ENCODE measurements at regions not wholly inside any gene's neighbourhood (a gene's known extent, or its start where the extent isn't known, plus 50 kb on each side); places are given as distances from the start of the nearest gene placed in this dataset.

DNA sequence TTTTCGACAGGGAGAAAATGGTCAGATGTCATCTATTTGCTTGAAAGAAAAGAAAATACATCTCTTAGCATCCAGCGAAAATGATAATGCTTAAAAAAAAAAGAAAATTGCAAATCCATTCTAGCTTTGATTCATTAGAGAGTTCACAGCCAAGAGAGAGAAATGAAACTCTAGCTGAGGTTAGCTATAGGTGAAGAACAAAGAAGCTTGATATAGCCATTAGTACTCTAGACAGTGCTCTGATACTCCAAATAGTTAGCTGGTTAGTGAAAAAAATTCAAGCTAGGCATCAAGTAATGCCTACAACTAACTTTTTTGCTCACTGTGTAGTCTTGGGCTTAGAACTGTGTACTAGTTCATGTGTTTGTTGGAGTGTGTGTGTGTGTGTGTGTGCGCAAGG lies 721.6 kb upstream of the SOX9 start:
- H2AFZ ChIP-seq (ENCODE audit: low read depth, low read length), result no peak overlapping the region

More for the DNA sequence above, 721.6 kb upstream of the SOX9 start:
- no peak for TF ChIP-seq GATA2 (IDR thresholded peaks at IDR 0.05; ENCODE audit: insufficient read depth, insufficient read length, low read depth, low read length)
- no peak for TF ChIP-seq JUN (IDR thresholded peaks at IDR 0.05; ENCODE audit: borderline replicate concordance, insufficient read depth, insufficient read length, low read depth)
- TF ChIP-seq MYC (IDR thresholded peaks at IDR 0.05; ENCODE audit: low read depth, low read length), result no peak
- no peak for TF ChIP-seq POLR2A (IDR thresholded peaks at IDR 0.05; ENCODE audit: low read depth, low read length)
- TF ChIP-seq, protein P1, sequence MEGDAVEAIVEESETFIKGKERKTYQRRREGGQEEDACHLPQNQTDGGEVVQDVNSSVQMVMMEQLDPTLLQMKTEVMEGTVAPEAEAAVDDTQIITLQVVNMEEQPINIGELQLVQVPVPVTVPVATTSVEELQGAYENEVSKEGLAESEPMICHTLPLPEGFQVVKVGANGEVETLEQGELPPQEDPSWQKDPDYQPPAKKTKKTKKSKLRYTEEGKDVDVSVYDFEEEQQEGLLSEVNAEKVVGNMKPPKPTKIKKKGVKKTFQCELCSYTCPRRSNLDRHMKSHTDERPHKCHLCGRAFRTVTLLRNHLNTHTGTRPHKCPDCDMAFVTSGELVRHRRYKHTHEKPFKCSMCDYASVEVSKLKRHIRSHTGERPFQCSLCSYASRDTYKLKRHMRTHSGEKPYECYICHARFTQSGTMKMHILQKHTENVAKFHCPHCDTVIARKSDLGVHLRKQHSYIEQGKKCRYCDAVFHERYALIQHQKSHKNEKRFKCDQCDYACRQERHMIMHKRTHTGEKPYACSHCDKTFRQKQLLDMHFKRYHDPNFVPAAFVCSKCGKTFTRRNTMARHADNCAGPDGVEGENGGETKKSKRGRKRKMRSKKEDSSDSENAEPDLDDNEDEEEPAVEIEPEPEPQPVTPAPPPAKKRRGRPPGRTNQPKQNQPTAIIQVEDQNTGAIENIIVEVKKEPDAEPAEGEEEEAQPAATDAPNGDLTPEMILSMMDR (IDR thresholded peaks at IDR 0.05; ENCODE audit: extremely low read depth in 1 of 2, insufficient read depth in 1 of 2, low read depth in 1 of 2, low read length in 2 of 2), result no peak
- no peak for TF ChIP-seq FOS (IDR thresholded peaks at IDR 0.05; ENCODE audit: borderline replicate concordance, insufficient read depth, low read length)
- TF ChIP-seq, protein P2, sequence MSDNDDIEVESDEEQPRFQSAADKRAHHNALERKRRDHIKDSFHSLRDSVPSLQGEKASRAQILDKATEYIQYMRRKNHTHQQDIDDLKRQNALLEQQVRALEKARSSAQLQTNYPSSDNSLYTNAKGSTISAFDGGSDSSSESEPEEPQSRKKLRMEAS (IDR thresholded peaks at IDR 0.05; ENCODE audit: insufficient read depth, insufficient read length), result no peak
- no peak for TF ChIP-seq EZH2 (IDR thresholded peaks at IDR 0.05; ENCODE audit: borderline replicate concordance, low read depth, low read length, severe bottlenecking)
- TF ChIP-seq POLR2AphosphoS5 (IDR thresholded peaks at IDR 0.05; ENCODE audit: insufficient read depth, low read depth, low read length), result no peak
- H3K79me2 ChIP-seq (ENCODE audit: control insufficient read depth, insufficient read depth, low read length), result no peaks in the 10 kb centered on the region
- H3K4me1 ChIP-seq (ENCODE audit: control insufficient read depth, extremely low read depth, insufficient read depth, low read length), result no peaks in the 10 kb centered on the region
- H3K4me3 ChIP-seq (replicated peaks in 1 of 3; ENCODE audit: insufficient read depth in 1 of 3, low read depth in 1 of 3, low read length in 3 of 3), result no peak overlapping the region
- no peak overlapping the region for H3K9ac ChIP-seq (replicated peaks; ENCODE audit: extremely low read depth, insufficient read depth, low read length)
- no peak overlapping the region for H3K27ac ChIP-seq (ENCODE audit: insufficient read depth, low read depth, low read length)
- FAIRE-seq, result no peak
- intact Hi-C loops (cut with micrococcal nuclease), result no loop called here
- no peaks in the 10 kb centered on the region for H3K9me3 ChIP-seq (replicated peaks; ENCODE audit: control insufficient read depth, insufficient read depth, low read length)
- no peaks in the 10 kb centered on the region for H3K27me3 ChIP-seq (ENCODE audit: control insufficient read depth in 2 of 2, insufficient read depth in 2 of 2, low read length in 2 of 2)
- dilution Hi-C loops (cut with MboI; ENCODE audit: extremely low pct_ligation_motif_present, low sequenced_read_pairs), result no loop called here
- no peaks in the 10 kb centered on the region for H4K20me1 ChIP-seq (replicated peaks; ENCODE audit: control insufficient read depth, extremely low read depth, insufficient read depth, low read length)
- no peaks in the 10 kb centered on the region for H3K36me3 ChIP-seq (ENCODE audit: control insufficient read depth in 2 of 2, extremely low read depth in 1 of 2, insufficient read depth in 2 of 2, low read length in 2 of 2)
- no peaks in the 10 kb centered on the region for H3K9me1 ChIP-seq (replicated peaks; ENCODE audit: control insufficient read depth, extremely low read depth, insufficient read depth, low read length)
- POLR2A ChIA-PET, result no interaction called here
- no TSS peak for BruUV-seq (replicated peaks)
- no peak overlapping the region for H3K4me2 ChIP-seq (ENCODE audit: insufficient read depth, low read length)
- CTCF ChIA-PET, result no interaction called here
- no peak for DNase-seq (ENCODE audit: low read depth, low spot score)

All from endothelial cell of umbilical vein (primary cell).